ENCODE measurements at regions not wholly inside any gene's neighbourhood (a gene's known extent, or its start where the extent isn't known, plus 50 kb on each side); places are given as distances from the start of the nearest gene placed in this dataset.

DNA sequence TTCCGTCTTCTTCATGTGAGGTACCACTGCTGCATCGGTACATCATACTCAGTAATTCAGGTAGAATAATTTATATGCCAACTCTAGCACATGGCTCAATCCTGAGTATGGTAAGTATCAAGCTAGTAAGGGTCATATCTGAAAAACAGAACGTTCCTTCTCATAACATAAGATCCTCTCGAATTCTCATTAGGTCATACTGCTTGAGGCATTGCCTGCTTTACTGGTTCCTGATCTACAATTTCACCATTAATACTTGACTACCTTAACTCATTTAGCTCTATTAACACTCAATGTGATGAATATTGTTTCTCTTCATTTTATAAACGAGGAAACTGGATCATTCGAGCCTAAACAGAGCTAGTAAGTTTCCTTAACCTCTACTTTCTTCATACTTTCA, 871.6 kb downstream of the BRINP3 start:
- Histone ChIP-seq H2AFZ (no peak overlapping the region), H3F3A (replicated peaks; ENCODE audit: low read depth) (no peaks in the 10 kb centered on the region), H3K27ac (ENCODE audit: low read depth) (no peak overlapping the region), H3K79me2 (replicated peaks; ENCODE audit: insufficient read depth) (no peaks in the 10 kb centered on the region), H3K9me2 (ENCODE audit: insufficient read depth) (no peaks in the 10 kb centered on the region), H3K4me2 (no peak overlapping the region), H3K27me3 (ENCODE audit: insufficient read depth) (no peaks in the 10 kb centered on the region), H3K36me3 (ENCODE audit: insufficient read depth) (no peaks in the 10 kb centered on the region), H3K4me3 (no peak overlapping the region), H4K20me1 (replicated peaks; ENCODE audit: insufficient read depth) (no peaks in the 10 kb centered on the region), H3K4me1 (ENCODE audit: insufficient read depth) (peaks cover 8% of the 10 kb centered on the region; the same call in 1 of the 2 replicates)
- ATAC-seq (no peak), DNase-seq (ENCODE audit: low spot score) (no peak)
- peaks cover 3% of the 10 kb centered on the region; the same call in 2 of the 3 replicates for H3K4me1 Mint-ChIP-seq
- H3K9me3 Mint-ChIP-seq: no peaks in the 10 kb centered on the region
- no peaks in the 10 kb centered on the region for H3K27me3 Mint-ChIP-seq (ENCODE audit: insufficient read depth, low read depth, poor library complexity)
- H3K4me3 Mint-ChIP-seq: no peak overlapping the region
- TF ChIP-seq ZNF331 (CRISPR knock-in tag; IDR thresholded peaks at IDR 0.05; ENCODE audit: low read depth): no peak
- TF ChIP-seq CREB1 (CRISPR knock-in tag; IDR thresholded peaks at IDR 0.05; ENCODE audit: low read depth): no peak
- TF ChIP-seq, protein P1, sequence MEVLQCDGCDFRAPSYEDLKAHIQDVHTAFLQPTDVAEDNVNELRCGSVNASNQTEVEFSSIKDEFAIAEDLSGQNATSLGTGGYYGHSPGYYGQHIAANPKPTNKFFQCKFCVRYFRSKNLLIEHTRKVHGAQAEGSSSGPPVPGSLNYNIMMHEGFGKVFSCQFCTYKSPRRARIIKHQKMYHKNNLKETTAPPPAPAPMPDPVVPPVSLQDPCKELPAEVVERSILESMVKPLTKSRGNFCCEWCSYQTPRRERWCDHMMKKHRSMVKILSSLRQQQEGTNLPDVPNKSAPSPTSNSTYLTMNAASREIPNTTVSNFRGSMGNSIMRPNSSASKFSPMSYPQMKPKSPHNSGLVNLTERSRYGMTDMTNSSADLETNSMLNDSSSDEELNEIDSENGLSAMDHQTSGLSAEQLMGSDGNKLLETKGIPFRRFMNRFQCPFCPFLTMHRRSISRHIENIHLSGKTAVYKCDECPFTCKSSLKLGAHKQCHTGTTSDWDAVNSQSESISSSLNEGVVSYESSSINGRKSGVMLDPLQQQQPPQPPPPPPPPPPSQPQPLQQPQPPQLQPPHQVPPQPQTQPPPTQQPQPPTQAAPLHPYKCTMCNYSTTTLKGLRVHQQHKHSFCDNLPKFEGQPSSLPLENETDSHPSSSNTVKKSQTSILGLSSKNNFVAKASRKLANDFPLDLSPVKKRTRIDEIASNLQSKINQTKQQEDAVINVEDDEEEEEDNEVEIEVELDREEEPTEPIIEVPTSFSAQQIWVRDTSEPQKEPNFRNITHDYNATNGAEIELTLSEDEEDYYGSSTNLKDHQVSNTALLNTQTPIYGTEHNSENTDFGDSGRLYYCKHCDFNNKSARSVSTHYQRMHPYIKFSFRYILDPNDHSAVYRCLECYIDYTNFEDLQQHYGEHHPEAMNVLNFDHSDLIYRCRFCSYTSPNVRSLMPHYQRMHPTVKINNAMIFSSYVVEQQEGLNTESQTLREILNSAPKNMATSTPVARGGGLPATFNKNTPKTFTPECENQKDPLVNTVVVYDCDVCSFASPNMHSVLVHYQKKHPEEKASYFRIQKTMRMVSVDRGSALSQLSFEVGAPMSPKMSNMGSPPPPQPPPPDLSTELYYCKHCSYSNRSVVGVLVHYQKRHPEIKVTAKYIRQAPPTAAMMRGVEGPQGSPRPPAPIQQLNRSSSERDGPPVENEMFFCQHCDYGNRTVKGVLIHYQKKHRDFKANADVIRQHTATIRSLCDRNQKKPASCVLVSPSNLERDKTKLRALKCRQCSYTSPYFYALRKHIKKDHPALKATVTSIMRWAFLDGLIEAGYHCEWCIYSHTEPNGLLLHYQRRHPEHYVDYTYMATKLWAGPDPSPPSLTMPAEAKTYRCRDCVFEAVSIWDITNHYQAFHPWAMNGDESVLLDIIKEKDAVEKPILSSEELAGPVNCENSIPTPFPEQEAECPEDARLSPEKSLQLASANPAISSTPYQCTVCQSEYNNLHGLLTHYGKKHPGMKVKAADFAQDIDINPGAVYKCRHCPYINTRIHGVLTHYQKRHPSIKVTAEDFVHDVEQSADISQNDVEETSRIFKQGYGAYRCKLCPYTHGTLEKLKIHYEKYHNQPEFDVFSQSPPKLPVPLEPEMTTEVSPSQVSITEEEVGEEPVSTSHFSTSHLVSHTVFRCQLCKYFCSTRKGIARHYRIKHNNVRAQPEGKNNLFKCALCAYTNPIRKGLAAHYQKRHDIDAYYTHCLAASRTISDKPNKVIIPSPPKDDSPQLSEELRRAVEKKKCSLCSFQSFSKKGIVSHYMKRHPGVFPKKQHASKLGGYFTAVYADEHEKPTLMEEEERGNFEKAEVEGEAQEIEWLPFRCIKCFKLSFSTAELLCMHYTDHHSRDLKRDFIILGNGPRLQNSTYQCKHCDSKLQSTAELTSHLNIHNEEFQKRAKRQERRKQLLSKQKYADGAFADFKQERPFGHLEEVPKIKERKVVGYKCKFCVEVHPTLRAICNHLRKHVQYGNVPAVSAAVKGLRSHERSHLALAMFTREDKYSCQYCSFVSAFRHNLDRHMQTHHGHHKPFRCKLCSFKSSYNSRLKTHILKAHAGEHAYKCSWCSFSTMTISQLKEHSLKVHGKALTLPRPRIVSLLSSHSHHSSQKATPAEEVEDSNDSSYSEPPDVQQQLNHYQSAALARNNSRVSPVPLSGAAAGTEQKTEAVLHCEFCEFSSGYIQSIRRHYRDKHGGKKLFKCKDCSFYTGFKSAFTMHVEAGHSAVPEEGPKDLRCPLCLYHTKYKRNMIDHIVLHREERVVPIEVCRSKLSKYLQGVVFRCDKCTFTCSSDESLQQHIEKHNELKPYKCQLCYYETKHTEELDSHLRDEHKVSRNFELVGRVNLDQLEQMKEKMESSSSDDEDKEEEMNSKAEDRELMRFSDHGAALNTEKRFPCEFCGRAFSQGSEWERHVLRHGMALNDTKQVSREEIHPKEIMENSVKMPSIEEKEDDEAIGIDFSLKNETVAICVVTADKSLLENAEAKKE (CRISPR knock-in tag; IDR thresholded peaks at IDR 0.05): no peak
- no peaks in the 10 kb centered on the region for H3K36me3 Mint-ChIP-seq (ENCODE audit: low read depth)
- no peak overlapping the region for H3K27ac Mint-ChIP-seq

- H3K27ac ChIP-seq (ENCODE audit: low read depth): no peak overlapping the region
- Mint-ChIP-seq H3K4me1 (peaks cover 3% of the 10 kb centered on the region; the same call in 2 of the 3 replicates), H3K36me3 (ENCODE audit: low read depth) (no peaks in the 10 kb centered on the region), H3K27me3 (ENCODE audit: insufficient read depth, low read depth, poor library complexity) (no peaks in the 10 kb centered on the region), H3K9me3 (no peaks in the 10 kb centered on the region), H3K27ac (no peak overlapping the region), H3K4me3 (no peak overlapping the region)
- no peak overlapping the region for H2AFZ ChIP-seq
- no peaks in the 10 kb centered on the region for H4K20me1 ChIP-seq (replicated peaks; ENCODE audit: insufficient read depth)
- ATAC-seq (no peak), DNase-seq (ENCODE audit: low spot score) (no peak)
- H3K36me3 ChIP-seq (ENCODE audit: insufficient read depth): no peaks in the 10 kb centered on the region
- H3K4me2 ChIP-seq: no peak overlapping the region
- H3K79me2 ChIP-seq (replicated peaks; ENCODE audit: insufficient read depth): no peaks in the 10 kb centered on the region
- no peaks in the 10 kb centered on the region for H3F3A ChIP-seq (replicated peaks; ENCODE audit: low read depth)
- no peak overlapping the region for H3K4me3 ChIP-seq
- no peaks in the 10 kb centered on the region for H3K9me2 ChIP-seq (ENCODE audit: insufficient read depth)
- H3K27me3 ChIP-seq (ENCODE audit: insufficient read depth): no peaks in the 10 kb centered on the region
- peaks cover 8% of the 10 kb centered on the region; the same call in 1 of the 2 replicates for H3K4me1 ChIP-seq (ENCODE audit: insufficient read depth)
- TF ChIP-seq EZH2phosphoT487 (IDR thresholded peaks at IDR 0.05; ENCODE audit: unreplicated experiment) (no peak), ZNF114 (CRISPR knock-in tag; IDR thresholded peaks at IDR 0.05) (no peak)
- TF ChIP-seq, protein P2, sequence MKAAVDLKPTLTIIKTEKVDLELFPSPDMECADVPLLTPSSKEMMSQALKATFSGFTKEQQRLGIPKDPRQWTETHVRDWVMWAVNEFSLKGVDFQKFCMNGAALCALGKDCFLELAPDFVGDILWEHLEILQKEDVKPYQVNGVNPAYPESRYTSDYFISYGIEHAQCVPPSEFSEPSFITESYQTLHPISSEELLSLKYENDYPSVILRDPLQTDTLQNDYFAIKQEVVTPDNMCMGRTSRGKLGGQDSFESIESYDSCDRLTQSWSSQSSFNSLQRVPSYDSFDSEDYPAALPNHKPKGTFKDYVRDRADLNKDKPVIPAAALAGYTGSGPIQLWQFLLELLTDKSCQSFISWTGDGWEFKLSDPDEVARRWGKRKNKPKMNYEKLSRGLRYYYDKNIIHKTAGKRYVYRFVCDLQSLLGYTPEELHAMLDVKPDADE (IDR thresholded peaks at IDR 0.05): no peak
- TF ChIP-seq, protein P3, sequence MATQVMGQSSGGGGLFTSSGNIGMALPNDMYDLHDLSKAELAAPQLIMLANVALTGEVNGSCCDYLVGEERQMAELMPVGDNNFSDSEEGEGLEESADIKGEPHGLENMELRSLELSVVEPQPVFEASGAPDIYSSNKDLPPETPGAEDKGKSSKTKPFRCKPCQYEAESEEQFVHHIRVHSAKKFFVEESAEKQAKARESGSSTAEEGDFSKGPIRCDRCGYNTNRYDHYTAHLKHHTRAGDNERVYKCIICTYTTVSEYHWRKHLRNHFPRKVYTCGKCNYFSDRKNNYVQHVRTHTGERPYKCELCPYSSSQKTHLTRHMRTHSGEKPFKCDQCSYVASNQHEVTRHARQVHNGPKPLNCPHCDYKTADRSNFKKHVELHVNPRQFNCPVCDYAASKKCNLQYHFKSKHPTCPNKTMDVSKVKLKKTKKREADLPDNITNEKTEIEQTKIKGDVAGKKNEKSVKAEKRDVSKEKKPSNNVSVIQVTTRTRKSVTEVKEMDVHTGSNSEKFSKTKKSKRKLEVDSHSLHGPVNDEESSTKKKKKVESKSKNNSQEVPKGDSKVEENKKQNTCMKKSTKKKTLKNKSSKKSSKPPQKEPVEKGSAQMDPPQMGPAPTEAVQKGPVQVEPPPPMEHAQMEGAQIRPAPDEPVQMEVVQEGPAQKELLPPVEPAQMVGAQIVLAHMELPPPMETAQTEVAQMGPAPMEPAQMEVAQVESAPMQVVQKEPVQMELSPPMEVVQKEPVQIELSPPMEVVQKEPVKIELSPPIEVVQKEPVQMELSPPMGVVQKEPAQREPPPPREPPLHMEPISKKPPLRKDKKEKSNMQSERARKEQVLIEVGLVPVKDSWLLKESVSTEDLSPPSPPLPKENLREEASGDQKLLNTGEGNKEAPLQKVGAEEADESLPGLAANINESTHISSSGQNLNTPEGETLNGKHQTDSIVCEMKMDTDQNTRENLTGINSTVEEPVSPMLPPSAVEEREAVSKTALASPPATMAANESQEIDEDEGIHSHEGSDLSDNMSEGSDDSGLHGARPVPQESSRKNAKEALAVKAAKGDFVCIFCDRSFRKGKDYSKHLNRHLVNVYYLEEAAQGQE (IDR thresholded peaks at IDR 0.05; ENCODE audit: unreplicated experiment): no peak
Measured at GRCh38 chr1:189606795-189607476, 870.7 kb downstream of the BRINP3 start.

All from GM23338 (cell line).